OCI-LY7 (cell line): ENCODE measurements at regions not wholly inside any gene's neighbourhood (a gene's known extent, or its start where the extent isn't known, plus 50 kb on each side); places are given as distances from the start of the nearest gene placed in this dataset.

Experiments
- CTCF ChIP-seq: fragments of 200-600 bp; sonication (generic); conservative IDR thresholded peaks from 2 replicates; pipeline ENCODE4 v1.5.1; 2014; ENCODE audit warnings: mild to moderate bottlenecking, antibody characterized with exemption, low read length, moderate library complexity, mixed read lengths
- EZH2phosphoT487 ChIP-seq: fragments of 200-600 bp; sonication (generic); IDR thresholded peaks from 2 replicates; pipeline ENCODE4 v1.6.1; 2018; ENCODE audit warnings: low read depth, borderline replicate concordance, mild to moderate bottlenecking, mixed run types, antibody characterized with exemption, low read length, moderate library complexity, mixed read lengths

GRCh38 chr4:186782302-186782701 is 58.6 kb upstream of the FAT1 start:
- no peak for TF ChIP-seq CTCF
- no peak for TF ChIP-seq EZH2phosphoT487
